H1 (cell line): ENCODE measurements at regions not wholly inside any gene's neighbourhood (a gene's known extent, or its start where the extent isn't known, plus 50 kb on each side); places are given as distances from the start of the nearest gene placed in this dataset.

Source experiments
- CTCF ChIA-PET: fragments of 300-600 bp; sonication (Branson Sonifier 250); formaldehyde crosslinking; loops from one replicate; lab custom pipeline; 2021; ENCODE audit not compliant: partially characterized antibody; lab: Charles Lee
- POLR2A ChIA-PET: fragments of 300-600 bp; sonication (Branson Sonifier 250); formaldehyde crosslinking; loops from one replicate; lab custom pipeline; 2021; ENCODE audit warnings: inconsistent platforms; ENCODE audit not compliant: partially characterized antibody; lab: Charles Lee
- DNase-seq, 2 experiments: peaks; one replicate each; pipeline versions ENCODE4 v3.0.0 to v3.0.0-alpha.2; 2010 to 2022; ENCODE audit warnings: low spot score in 2 of 2, low read depth in 1 of 2, mixed read lengths in 1 of 2
- FAIRE-seq: peaks from 2 replicates; lab custom pipeline; 2011; peaks lifted over from hg19 to GRCh38; lab: Jason Lieb, UNC
- H2AFZ ChIP-seq: 2 replicates; pipeline ENCODE4 v1.8.1; 2012; ENCODE audit warnings: low read length, inconsistent platforms
- H2AK5ac ChIP-seq: 2 replicates; pipeline ENCODE4 v1.6.1; 2013; ENCODE audit warnings: low read depth, low read length
- H2BK120ac ChIP-seq: replicated peaks from 2 replicates; pipeline ENCODE3; 2013; ENCODE audit warnings: low read depth, low read length, inconsistent platforms
- H2BK12ac ChIP-seq: 2 replicates; pipeline ENCODE4 v1.6.1; 2013; ENCODE audit warnings: low read depth, low read length
- H2BK15ac ChIP-seq: 2 replicates; pipeline ENCODE4 v1.6.1; 2013; ENCODE audit warnings: low read length
- H2BK20ac ChIP-seq: 2 replicates; pipeline ENCODE4 v1.6.1; 2013; ENCODE audit warnings: low read length
- H2BK5ac ChIP-seq: 2 replicates; pipeline ENCODE4 v1.6.1; 2013; ENCODE audit warnings: low read depth, low read length
- H3K14ac ChIP-seq: 2 replicates; pipeline ENCODE4 v1.6.1; 2013; ENCODE audit warnings: inconsistent platforms; ENCODE audit not compliant: insufficient read length
- H3K18ac ChIP-seq: 2 replicates; pipeline ENCODE4 v1.6.1; 2013; ENCODE audit warnings: low read length; ENCODE audit errors: extremely low read depth
- H3K23ac ChIP-seq: 2 replicates; pipeline ENCODE4 v1.6.1; 2013; ENCODE audit warnings: inconsistent platforms; ENCODE audit not compliant: insufficient read length
- H3K23me2 ChIP-seq: 2 replicates; pipeline ENCODE4 v1.6.1; 2013; ENCODE audit warnings: low read depth, low read length
- H3K27ac ChIP-seq: 2 replicates; pipeline ENCODE4 v1.6.1; 2011; ENCODE audit warnings: low read depth, low read length, inconsistent platforms
- H3K27me3 ChIP-seq, 4 experiments: replicated peaks in 1 of 4; 1 replicate in 1 of 4; 2 replicates in 3 of 4; pipeline versions ENCODE4 v1.6.1 to v1.8.1; 2011 to 2013; ENCODE audit warnings: low read length in 3 of 4, mild to moderate bottlenecking in 3 of 4, inconsistent platforms in 2 of 4, mixed read lengths in 2 of 4, moderate library complexity in 1 of 4; ENCODE audit not compliant: control insufficient read depth in 3 of 4, insufficient read depth in 3 of 4; ENCODE audit errors: extremely low read depth in 1 of 4
- H3K36me3 ChIP-seq, 4 experiments: 2 replicates each; pipeline versions ENCODE4 v1.6.1 to v1.8.1; 2011 to 2013; ENCODE audit warnings: mild to moderate bottlenecking in 4 of 4, low read length in 3 of 4, moderate library complexity in 2 of 4, control low read depth in 1 of 4, inconsistent platforms in 1 of 4; ENCODE audit not compliant: insufficient read depth in 4 of 4, control insufficient read depth in 2 of 4
- H3K4ac ChIP-seq: replicated peaks from 2 replicates; pipeline ENCODE3; 2013; ENCODE audit warnings: low read length, low read depth, mixed read lengths, inconsistent platforms; ENCODE audit not compliant: insufficient read length
- H3K4me1 ChIP-seq, 4 experiments: replicated peaks in 1 of 4; 1 replicate in 1 of 4; 2 replicates in 3 of 4; pipeline versions ENCODE4 v1.6.1 to v1.8.1; 2011 to 2013; ENCODE audit warnings: low read length in 3 of 4, inconsistent platforms in 2 of 4, mixed read lengths in 1 of 4; ENCODE audit not compliant: insufficient read depth in 4 of 4, control insufficient read depth in 3 of 4
- H3K4me2 ChIP-seq, 2 experiments: 2 replicates each; pipeline versions ENCODE4 v1.6.1 to v1.8.1; 2011 to 2013; ENCODE audit warnings: low read depth in 2 of 2, low read length in 2 of 2, control low read depth in 1 of 2, inconsistent platforms in 1 of 2, mild to moderate bottlenecking in 1 of 2; ENCODE audit not compliant: insufficient read depth in 1 of 2
- H3K4me3 ChIP-seq, 4 experiments: fragments of 200-600, 300-600 bp in 1 of 4; sonication (generic), shearing (Covaris generic), sonication (Bioruptor Twin) in 1 of 4; 2 replicates each; pipeline versions ENCODE4 v1.5.1 to v1.8.1; 2011 to 2016; ENCODE audit warnings: low read length in 4 of 4, low read depth in 3 of 4, control low read depth in 2 of 4, inconsistent platforms in 2 of 4, mild to moderate bottlenecking in 2 of 4, mixed read lengths in 1 of 4, moderate library complexity in 1 of 4; ENCODE audit not compliant: insufficient read depth in 2 of 4; ENCODE audit errors: extremely low read depth in 1 of 4
- H3K56ac ChIP-seq: replicated peaks from 2 replicates; pipeline ENCODE3; 2013; ENCODE audit warnings: low read depth, mild to moderate bottlenecking, mixed read lengths, low read length, inconsistent platforms; ENCODE audit not compliant: insufficient read length
- H3K79me1 ChIP-seq: 2 replicates; pipeline ENCODE4 v1.6.1; 2013; ENCODE audit warnings: low read depth, low read length, control low read depth
- H3K79me2 ChIP-seq, 2 experiments: 2 replicates each; pipeline versions ENCODE4 v1.6.1 to v1.8.1; 2012 to 2013; ENCODE audit warnings: low read length in 2 of 2, mild to moderate bottlenecking in 2 of 2, inconsistent platforms in 1 of 2; ENCODE audit not compliant: insufficient read depth in 2 of 2, control insufficient read depth in 1 of 2
- H3K9ac ChIP-seq, 4 experiments: replicated peaks in 1 of 4; 1 replicate in 1 of 4; 2 replicates in 3 of 4; pipeline versions ENCODE4 v1.6.1 to v1.8.1; 2011 to 2013; ENCODE audit warnings: low read depth in 3 of 4, low read length in 3 of 4, control low read depth in 2 of 4, mild to moderate bottlenecking in 2 of 4, moderate library complexity in 2 of 4, inconsistent platforms in 1 of 4; ENCODE audit errors: extremely low read depth in 1 of 4
- H3K9me3 ChIP-seq, 2 experiments: 2 replicates each; pipeline versions ENCODE4 v1.6.1 to v1.8.1; 2012 to 2013; ENCODE audit warnings: mild to moderate bottlenecking in 2 of 2, moderate library complexity in 2 of 2, control low read depth in 1 of 2, inconsistent platforms in 1 of 2, low read depth in 1 of 2, low read length in 1 of 2, mixed read lengths in 1 of 2; ENCODE audit not compliant: insufficient read depth in 2 of 2
- H4K20me1 ChIP-seq, 2 experiments: replicated peaks in 1 of 2; 2 replicates each; pipeline versions ENCODE3 to v1.8.1; 2011 to 2013; ENCODE audit warnings: inconsistent platforms in 2 of 2, low read length in 2 of 2, mild to moderate bottlenecking in 1 of 2; ENCODE audit not compliant: insufficient read depth in 2 of 2, control insufficient read depth in 1 of 2
- H4K5ac ChIP-seq: 2 replicates; pipeline ENCODE4 v1.6.1; 2013; ENCODE audit warnings: low read length, low read depth, mixed read lengths, inconsistent platforms; ENCODE audit not compliant: insufficient read length
- H4K8ac ChIP-seq: 2 replicates; pipeline ENCODE4 v1.8.0; 2013; ENCODE audit warnings: mild to moderate bottlenecking, moderate library complexity, low read length, inconsistent platforms; ENCODE audit not compliant: insufficient read depth; ENCODE audit errors: extremely low read depth
- H4K91ac ChIP-seq: replicated peaks from 2 replicates; pipeline ENCODE3; 2013; ENCODE audit warnings: low read length, mixed read lengths, inconsistent platforms; ENCODE audit not compliant: insufficient read length
- CREB1 ChIP-seq: IDR thresholded peaks from 2 replicates; pipeline ENCODE4 v1.6.1; 2012; ENCODE audit warnings: inconsistent platforms
- CTBP2 ChIP-seq: IDR thresholded peaks from 2 replicates; pipeline ENCODE4 v1.7.0; 2011; ENCODE audit warnings: borderline replicate concordance, mild to moderate bottlenecking, moderate library complexity, mixed read lengths, low read length; ENCODE audit not compliant: insufficient read depth, insufficient read length
- EZH2 ChIP-seq: fragments of 200-600 bp; sonication (generic); IDR thresholded peaks from 2 replicates; pipeline ENCODE4 v1.7.1; 2012; ENCODE audit warnings: low read depth, mild to moderate bottlenecking, moderate library complexity, low read length, inconsistent platforms; ENCODE audit not compliant: severe bottlenecking
- GTF2F1 ChIP-seq: IDR thresholded peaks from 2 replicates; pipeline ENCODE4 v1.6.1; 2012; ENCODE audit warnings: low read depth, low read length, improper control_type of control experiment, borderline replicate concordance
- HDAC6 ChIP-seq: IDR thresholded peaks from one replicate; pipeline ENCODE4 v1.7.1; 2012; ENCODE audit warnings: low read depth, mild to moderate bottlenecking, inconsistent platforms, low read length, moderate library complexity
- KDM1A ChIP-seq: fragments of 200-600, 300-600 bp; sonication (generic); IDR thresholded peaks from 2 replicates; pipeline ENCODE4 v1.7.1; 2016; ENCODE audit warnings: mild to moderate bottlenecking, low read length, borderline replicate concordance
- NRF1 ChIP-seq: IDR thresholded peaks from 2 replicates; pipeline ENCODE4 v1.6.1; 2011; ENCODE audit warnings: mild to moderate bottlenecking, low read depth, low read length, improper control_type of control experiment
- SAP30 ChIP-seq: fragments of 300-600 bp; sonication (generic); IDR thresholded peaks from 2 replicates; pipeline ENCODE4 v1.7.1; 2012; ENCODE audit warnings: low read length, moderate library complexity, mild to moderate bottlenecking, inconsistent platforms; ENCODE audit not compliant: insufficient read depth, insufficient replicate concordance
- SIN3A ChIP-seq, 2 experiments: IDR thresholded peaks in 1 of 2; conservative IDR thresholded peaks in 1 of 2; 2 replicates each; pipeline ENCODE4 v1.6.1; 2011 to 2012; ENCODE audit warnings: low read length in 2 of 2, improper control_type of control experiment in 1 of 2, low read depth in 1 of 2, mild to moderate bottlenecking in 1 of 2
- TAF1 ChIP-seq: IDR thresholded peaks from 2 replicates; pipeline ENCODE4 v1.6.1; 2011; ENCODE audit warnings: mild to moderate bottlenecking, low read depth, low read length
- TCF12 ChIP-seq: IDR thresholded peaks from 2 replicates; pipeline ENCODE4 v1.6.1; 2011; ENCODE audit warnings: low read depth, mild to moderate bottlenecking, low read length
- whole genome bisulfite sequencing, 2 experiments: shearing (Covaris generic) in 1 of 2; methylation state at CpG; one replicate each; pipeline versions ENCODE4 v1.1.6 to v1.1.7; 2013 to 2015; ENCODE audit warnings: low lambda C conversion rate in 2 of 2, mixed read lengths in 2 of 2, inconsistent platforms in 1 of 2, low coverage in 1 of 2, missing lambda C conversion rate in 1 of 2; ENCODE audit not compliant: insufficient replicate concordance in 2 of 2, insufficient coverage in 1 of 2, insufficient read length in 1 of 2; ENCODE audit errors: extremely low coverage in 1 of 2, missing lambda C conversion rate in 1 of 2; 5-methylcytosine and 5-hydroxymethylcytosine counted together
- TF ChIP-seq, protein P1 (sequence below): IDR thresholded peaks from 2 replicates; pipeline ENCODE4 v1.6.1; 2012; ENCODE audit warnings: inconsistent platforms

DNA sequence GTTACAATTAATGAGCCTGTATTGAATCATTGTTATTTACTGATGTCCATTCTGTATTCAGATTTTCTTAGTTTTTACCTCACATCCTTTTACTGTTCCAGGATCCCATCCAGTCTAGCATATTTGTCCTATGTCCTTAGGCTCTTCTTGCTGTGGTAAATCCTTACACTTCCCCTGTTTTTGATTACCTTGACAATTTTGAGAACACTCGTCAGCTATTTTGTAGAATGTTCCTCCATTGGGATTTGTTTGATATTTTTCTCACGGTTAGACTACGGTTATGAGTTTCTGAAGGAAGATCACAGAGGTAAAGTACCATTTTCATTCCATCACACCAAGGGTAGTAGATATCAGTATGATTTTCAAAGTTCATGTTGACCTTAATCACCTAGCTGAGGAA is 202.3 kb downstream of the AKAIN1 start:
- Histone ChIP-seq H4K91ac (no peak overlapping the region), H3K18ac (no peak overlapping the region)
- POLR2A ChIA-PET, result interaction anchor here (2.3 kb wide), 1 partner anchor 9 kb away, joined by 9 read pairs; no protein-coding TSS in a partner anchor

More for the DNA sequence above, 202.3 kb downstream of the AKAIN1 start:
- TF ChIP-seq, protein P1, sequence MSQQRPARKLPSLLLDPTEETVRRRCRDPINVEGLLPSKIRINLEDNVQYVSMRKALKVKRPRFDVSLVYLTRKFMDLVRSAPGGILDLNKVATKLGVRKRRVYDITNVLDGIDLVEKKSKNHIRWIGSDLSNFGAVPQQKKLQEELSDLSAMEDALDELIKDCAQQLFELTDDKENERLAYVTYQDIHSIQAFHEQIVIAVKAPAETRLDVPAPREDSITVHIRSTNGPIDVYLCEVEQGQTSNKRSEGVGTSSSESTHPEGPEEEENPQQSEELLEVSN, result no peak
- TF ChIP-seq EZH2, result no peak
- no peak for TF ChIP-seq CTBP2
- no peak for TF ChIP-seq SIN3A (conservative IDR thresholded peaks at IDR 0.05 in 1 of 2, IDR thresholded peaks at IDR 0.05 in 1 of 2; ENCODE audit: low read depth in 1 of 2, low read length in 2 of 2)
- no peak for TF ChIP-seq TCF12
- no peak for TF ChIP-seq HDAC6
- TF ChIP-seq TAF1, result no peak
- TF ChIP-seq GTF2F1, result no peak
- TF ChIP-seq KDM1A, result no peak
- no peak for TF ChIP-seq NRF1
- no peak for TF ChIP-seq CREB1
- TF ChIP-seq SAP30, result no peak
- Histone ChIP-seq H3K4ac (no peak overlapping the region), H3K9ac (no peak overlapping the region), H2BK20ac (no peak overlapping the region), H3K23ac (no peak overlapping the region), H3K9me3 (peaks cover 10 to 13% of the 10 kb centered on the region in 2 experiments; a peak in 2 of 4 replicates), H2BK5ac (no peak overlapping the region), H2AFZ (no peak overlapping the region), H3K4me1 (no peaks in the 10 kb centered on the region), H2BK120ac (no peak overlapping the region), H3K27ac (no peak overlapping the region), H3K79me2 (no peaks in the 10 kb centered on the region), H4K5ac (no peak overlapping the region), H3K4me3 (no peak overlapping the region), H3K27me3 (no peaks in the 10 kb centered on the region), H4K20me1 (no peaks in the 10 kb centered on the region), H3K14ac (no peak overlapping the region), H3K79me1 (no peaks in the 10 kb centered on the region), H2AK5ac (no peak overlapping the region), H3K36me3 (peaks cover 0 to 3% (median 0%) of the 10 kb centered on the region in 4 experiments; a peak in 2 of 8 replicates), H3K23me2 (no peaks in the 10 kb centered on the region; the same call in 1 of the 2 replicates), H2BK12ac (no peak overlapping the region), H4K8ac (no peak overlapping the region), H3K4me2 (no peak overlapping the region), H2BK15ac (no peak overlapping the region), H3K56ac (no peak overlapping the region)
- CTCF ChIA-PET, result interaction anchor here (0.6 kb wide), 1 partner anchor 507 kb away, joined by 3 read pairs; no protein-coding TSS in a partner anchor
- no peak for FAIRE-seq
- no peak for DNase-seq
- 93% methylated on average over 3 of the region's 3 CpGs; no CpG with 5 or more reads in 1 of the 2 experiments for WGBS, 2 experiments
